OCI-LY7 (cell line): ENCODE measurements at regions not wholly inside any gene's neighbourhood (a gene's known extent, or its start where the extent isn't known, plus 50 kb on each side); places are given as distances from the start of the nearest gene placed in this dataset.
A peak's percentile ranks its signal among the peaks of the same experiment; 100 is the strongest.

Source experiments
- BruUV-seq: library from RNA; stranded (reverse); fragments of 400-500 nt; replicated peaks from 2 replicates; lab custom pipeline; 2021; lab: Mats Ljungman, UMichigan
- CTCF ChIA-PET: fragments of 300-600 bp; sonication (Branson Sonifier 250); formaldehyde crosslinking; loops from one replicate; lab custom pipeline; 2022; ENCODE audit warnings: antibody characterized with exemption; ENCODE audit not compliant: unreplicated experiment; lab: Charles Lee
- POLR2A ChIA-PET: fragments of 300-600 bp; sonication (Branson Sonifier 250); formaldehyde crosslinking; loops from one replicate; lab custom pipeline; 2022; ENCODE audit warnings: antibody characterized with exemption; lab: Charles Lee
- DNase-seq: peaks from one replicate; pipeline ENCODE4 v3.0.0-alpha.2; 2015; ENCODE audit warnings: low spot score
- H2AFZ ChIP-seq: fragments of 200-600 bp; sonication (generic), shearing (Covaris generic); 2 replicates; pipeline ENCODE4 v1.6.1; 2014; ENCODE audit warnings: mild to moderate bottlenecking, antibody characterized with exemption, low read length, moderate library complexity
- H3K27ac ChIP-seq: fragments of 200-600 bp; sonication (generic); 2 replicates; pipeline ENCODE4 v1.5.1; 2014; ENCODE audit warnings: mixed run types, low read depth, mild to moderate bottlenecking, moderate library complexity, low read length, inconsistent platforms; ENCODE audit not compliant: poor library complexity, severe bottlenecking
- H3K36me3 ChIP-seq: fragments of 200-600 bp; sonication (generic); 2 replicates; pipeline ENCODE4 v1.6.1; 2014; ENCODE audit warnings: mild to moderate bottlenecking, antibody characterized with exemption, low read length, moderate library complexity, mixed read lengths; ENCODE audit not compliant: insufficient read depth
- H3K4me1 ChIP-seq: fragments of 200-600 bp; sonication (generic); 2 replicates; pipeline ENCODE4 v1.5.1; 2014; ENCODE audit warnings: mild to moderate bottlenecking, low read length; ENCODE audit not compliant: insufficient read depth, poor library complexity, severe bottlenecking
- H3K4me2 ChIP-seq: fragments of 200-600 bp; sonication (generic); 2 replicates; pipeline ENCODE4 v1.6.1; 2014; ENCODE audit warnings: mild to moderate bottlenecking, low read length
- H3K4me3 ChIP-seq: fragments of 200-600 bp; sonication (generic); 2 replicates; pipeline ENCODE4 v1.5.1; 2014; ENCODE audit warnings: mild to moderate bottlenecking, low read depth, low read length; ENCODE audit not compliant: poor library complexity, severe bottlenecking
- H3K79me2 ChIP-seq: fragments of 200-600 bp; sonication (generic); 2 replicates; pipeline ENCODE4 v1.6.1; 2016; ENCODE audit warnings: low read depth, mild to moderate bottlenecking, low read length, moderate library complexity, mixed read lengths; ENCODE audit not compliant: insufficient read depth
- H3K9me2 ChIP-seq: fragments of 200-600 bp; sonication (generic); 2 replicates; pipeline ENCODE4 v1.6.1; 2016; ENCODE audit warnings: mild to moderate bottlenecking, low read length, mixed read lengths; ENCODE audit not compliant: insufficient read depth
- H3K9me3 ChIP-seq: fragments of 200-600 bp; sonication (generic); 2 replicates; pipeline ENCODE4 v1.6.1; 2014; ENCODE audit warnings: mild to moderate bottlenecking, mixed run types, low read length, mixed read lengths
- H4K20me1 ChIP-seq: fragments of 200-600 bp; sonication (generic); 2 replicates; pipeline ENCODE4 v1.6.1; 2014; ENCODE audit warnings: mild to moderate bottlenecking, antibody characterized with exemption, low read length, moderate library complexity, mixed read lengths; ENCODE audit not compliant: insufficient read depth
- CTCF ChIP-seq: fragments of 200-600 bp; sonication (generic); conservative IDR thresholded peaks from 2 replicates; pipeline ENCODE4 v1.5.1; 2014; ENCODE audit warnings: mild to moderate bottlenecking, antibody characterized with exemption, low read length, moderate library complexity, mixed read lengths
- EZH2phosphoT487 ChIP-seq: fragments of 200-600 bp; sonication (generic); IDR thresholded peaks from 2 replicates; pipeline ENCODE4 v1.6.1; 2018; ENCODE audit warnings: low read depth, borderline replicate concordance, mild to moderate bottlenecking, mixed run types, antibody characterized with exemption, low read length, moderate library complexity, mixed read lengths
- intact Hi-C: fragments of 100-400 bp; cut with micrococcal nuclease; formaldehyde crosslinking; loops from one replicate; pipeline ENCODE4 v1.10.0; 2022; ENCODE audit not compliant: unreplicated experiment

GRCh38 chr4:37130465-37130864 is 114.1 kb upstream of the NWD2 start:
- CTCF ChIA-PET = no interaction called here

GRCh38 chr4:37132351-37132974 is 112.1 kb upstream of the NWD2 start:
- POLR2A ChIA-PET = no interaction called here
- Histone ChIP-seq H3K9me2 (no peaks in the 10 kb centered on the region), H4K20me1 (no peaks in the 10 kb centered on the region), H3K36me3 (no peaks in the 10 kb centered on the region), H3K4me1 (no peaks in the 10 kb centered on the region), H3K4me3 (no peak overlapping the region), H3K9me3 (no peaks in the 10 kb centered on the region), H2AFZ (no peak overlapping the region), H3K4me2 (no peak overlapping the region), H3K79me2 (no peaks in the 10 kb centered on the region), H3K27ac (no peak overlapping the region)
- no peak for DNase-seq
- intact Hi-C loops = no loop called here
- 0 out of 2 replicates have a peak, but pooled peaks have one; percentile 34 for TF ChIP-seq CTCF
- no peak for TF ChIP-seq EZH2phosphoT487
- no TSS peak for BruUV-seq
- CTCF ChIA-PET = no interaction called here

More at GRCh38 chr4:37130465-37130864, 114.1 kb upstream of the NWD2 start:
- Histone ChIP-seq H3K79me2 (no peaks in the 10 kb centered on the region), H3K9me2 (no peaks in the 10 kb centered on the region), H3K27ac (no peak overlapping the region), H3K4me3 (no peak overlapping the region), H2AFZ (no peak overlapping the region), H4K20me1 (no peaks in the 10 kb centered on the region), H3K4me1 (no peaks in the 10 kb centered on the region), H3K4me2 (no peak overlapping the region), H3K36me3 (no peaks in the 10 kb centered on the region), H3K9me3 (no peaks in the 10 kb centered on the region)
- intact Hi-C loops = no loop called here
- DNase-seq = no peak
- POLR2A ChIA-PET = interaction anchor here (0.7 kb wide), 1 partner anchor 49 kb away, joined by 3 read pairs; no protein-coding TSS in a partner anchor
- no TSS peak for BruUV-seq
- no peak for TF ChIP-seq EZH2phosphoT487
- no peak for TF ChIP-seq CTCF

GRCh38 chr4:37132975-37133360 is 111.6 kb upstream of the NWD2 start:
- no peak overlapping the region for H2AFZ ChIP-seq
- intact Hi-C loops = no loop called here
- no peaks in the 10 kb centered on the region for H3K79me2 ChIP-seq
- H3K27ac ChIP-seq = no peak overlapping the region
- CTCF ChIA-PET = no interaction called here
- no peaks in the 10 kb centered on the region for H3K9me3 ChIP-seq
- H3K4me3 ChIP-seq = no peak overlapping the region
- H4K20me1 ChIP-seq = no peaks in the 10 kb centered on the region
- no peaks in the 10 kb centered on the region for H3K9me2 ChIP-seq
- TF ChIP-seq EZH2phosphoT487 (no peak), CTCF (no peak)
- H3K4me1 ChIP-seq = no peaks in the 10 kb centered on the region
- H3K36me3 ChIP-seq = no peaks in the 10 kb centered on the region
- no TSS peak for BruUV-seq
- POLR2A ChIA-PET = no interaction called here
- DNase-seq = no peak
- no peak overlapping the region for H3K4me2 ChIP-seq
